D721Med (cell line): ENCODE measurements at regions not wholly inside any gene's neighbourhood (a gene's known extent, or its start where the extent isn't known, plus 50 kb on each side); places are given as distances from the start of the nearest gene placed in this dataset.

ENCODE experiments used
- DNase-seq: peaks from one replicate; pipeline ENCODE4 v3.0.0; 2011; ENCODE audit warnings: low spot score; ENCODE audit not compliant: insufficient read length
- FAIRE-seq: peaks from 2 replicates; lab custom pipeline; 2011; peaks lifted over from hg19 to GRCh38; lab: Jason Lieb, UNC
- CTCF ChIP-seq: IDR thresholded peaks from 2 replicates; pipeline ENCODE4 v1.5.1; 2012; ENCODE audit warnings: mild to moderate bottlenecking, control low read depth; ENCODE audit not compliant: insufficient read depth; ENCODE audit errors: missing control alignments

GRCh38 chr9:16254674-16255073 is 615.8 kb downstream of the BNC2 start:
- FAIRE-seq (no peak), DNase-seq (no peak)
- no peak for TF ChIP-seq CTCF

GRCh38 chr9:16255217-16255616 is 615.3 kb downstream of the BNC2 start:
- no peak for DNase-seq
- no peak for TF ChIP-seq CTCF
- FAIRE-seq = no peak

- no peak for FAIRE-seq
- no peak for TF ChIP-seq CTCF
- DNase-seq = no peak
Measured at GRCh38 chr9:16257604-16258003, 612.9 kb downstream of the BNC2 start.

GRCh38 chr9:16258191-16258590 is 612.3 kb downstream of the BNC2 start:
- TF ChIP-seq CTCF = no peak
- no peak for FAIRE-seq

GRCh38 chr9:16258708-16259107 is 611.8 kb downstream of the BNC2 start:
- TF ChIP-seq CTCF = no peak
- no peak for FAIRE-seq
- DNase-seq = no peak

More at GRCh38 chr9:16258191-16258590, 612.3 kb downstream of the BNC2 start:
- DNase-seq = no peak

- TF ChIP-seq CTCF = no peak
- FAIRE-seq (no peak), DNase-seq (no peak)
Measured at GRCh38 chr9:16262477-16263261, 607.8 kb downstream of the BNC2 start.

- no peak for FAIRE-seq
- DNase-seq = no peak
- TF ChIP-seq CTCF = no peak
Measured at GRCh38 chr9:16265688-16266087, 604.8 kb downstream of the BNC2 start.
